RWPE1 (cell line): ENCODE measurements at regions not wholly inside any gene's neighbourhood (a gene's known extent, or its start where the extent isn't known, plus 50 kb on each side); places are given as distances from the start of the nearest gene placed in this dataset.

ENCODE experiments used
- CTCF ChIA-PET: fragments of 350-600 bp; sonication (Branson Sonifier 250); formaldehyde crosslinking; extraction: SDS; loops from one replicate; lab custom pipeline; 2021; lab: Yijun Ruan, JAX
- POLR2A ChIA-PET: fragments of 400-600 bp; formaldehyde crosslinking; extraction: SDS; loops from one replicate; lab custom pipeline; 2020; ENCODE audit warnings: antibody characterized with exemption; ENCODE audit not compliant: low non-redundant PET; lab: Yijun Ruan, JAX
- DNase-seq: peaks from one replicate; pipeline ENCODE4 v3.0.0; 2012; ENCODE audit warnings: low spot score
- H3K27ac ChIP-seq: fragments of 450-650 bp; 2 replicates; pipeline ENCODE4 v1.5.1; 2017
- TF ChIP-seq, protein P1 (sequence below): fragments of 450-650 bp; conservative IDR thresholded peaks from 2 replicates; pipeline ENCODE4 v1.5.1; 2017; ENCODE audit warnings: low read depth, mild to moderate bottlenecking

DNA sequence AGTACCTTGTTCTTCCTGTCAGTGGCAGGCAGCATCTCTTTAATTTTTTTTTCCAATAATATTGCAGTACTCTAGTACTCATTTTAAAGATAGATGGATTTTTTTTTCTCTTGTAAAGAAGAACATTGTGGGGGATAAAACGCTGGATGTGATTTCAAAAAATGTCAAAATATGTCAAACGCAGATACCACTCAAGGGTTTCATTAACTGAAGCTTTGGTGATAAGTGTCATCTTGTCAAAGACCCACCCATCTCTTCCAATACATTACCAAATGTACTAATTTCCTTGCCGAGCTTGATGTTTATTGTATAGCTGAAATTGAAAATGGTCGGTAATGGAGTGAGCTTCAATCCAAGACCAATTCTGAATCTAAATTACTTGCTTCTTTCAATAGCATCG is 332.4 kb upstream of the SOX2 start:
- ChIA-PET POLR2A (no interaction called here), CTCF (interaction anchor here (0.5 to 0.7 kb wide), 2 partner anchors 28 to 314 kb away, joined by 3 read pairs; no protein-coding TSS in a partner anchor)
- H3K27ac ChIP-seq, result no peak overlapping the region
- no peak for DNase-seq
- TF ChIP-seq, protein P1, sequence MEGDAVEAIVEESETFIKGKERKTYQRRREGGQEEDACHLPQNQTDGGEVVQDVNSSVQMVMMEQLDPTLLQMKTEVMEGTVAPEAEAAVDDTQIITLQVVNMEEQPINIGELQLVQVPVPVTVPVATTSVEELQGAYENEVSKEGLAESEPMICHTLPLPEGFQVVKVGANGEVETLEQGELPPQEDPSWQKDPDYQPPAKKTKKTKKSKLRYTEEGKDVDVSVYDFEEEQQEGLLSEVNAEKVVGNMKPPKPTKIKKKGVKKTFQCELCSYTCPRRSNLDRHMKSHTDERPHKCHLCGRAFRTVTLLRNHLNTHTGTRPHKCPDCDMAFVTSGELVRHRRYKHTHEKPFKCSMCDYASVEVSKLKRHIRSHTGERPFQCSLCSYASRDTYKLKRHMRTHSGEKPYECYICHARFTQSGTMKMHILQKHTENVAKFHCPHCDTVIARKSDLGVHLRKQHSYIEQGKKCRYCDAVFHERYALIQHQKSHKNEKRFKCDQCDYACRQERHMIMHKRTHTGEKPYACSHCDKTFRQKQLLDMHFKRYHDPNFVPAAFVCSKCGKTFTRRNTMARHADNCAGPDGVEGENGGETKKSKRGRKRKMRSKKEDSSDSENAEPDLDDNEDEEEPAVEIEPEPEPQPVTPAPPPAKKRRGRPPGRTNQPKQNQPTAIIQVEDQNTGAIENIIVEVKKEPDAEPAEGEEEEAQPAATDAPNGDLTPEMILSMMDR, result no peak

DNA sequence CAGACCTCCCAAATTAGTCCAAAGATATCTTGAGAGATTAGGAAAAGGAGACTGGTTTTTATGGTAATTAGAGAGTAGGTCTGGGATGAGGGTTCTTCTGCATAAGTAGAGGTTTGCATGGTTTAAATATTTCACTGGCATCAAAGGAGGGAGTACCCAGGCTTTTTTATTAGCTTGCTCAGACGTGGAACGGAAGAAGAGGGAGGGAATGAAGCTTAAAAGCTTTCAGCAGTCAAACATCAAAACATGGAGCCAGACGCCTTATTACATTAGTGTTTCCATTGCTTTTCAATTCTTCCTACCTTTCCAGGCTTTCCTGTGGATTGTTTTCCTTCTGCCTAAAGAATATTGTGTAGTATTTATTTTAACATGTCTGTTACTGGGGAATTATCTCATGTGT is 342.1 kb upstream of the SOX2 start:
- POLR2A ChIA-PET, result no interaction called here
- no peak overlapping the region for H3K27ac ChIP-seq
- no peak for DNase-seq
- TF ChIP-seq, protein P1, result no peak
- CTCF ChIA-PET, result interaction anchor here (0.6 to 0.8 kb wide), 3 partner anchors 12 to 194 kb away, joined by 3 to 4 read pairs (median 3); no protein-coding TSS in a partner anchor

DNA sequence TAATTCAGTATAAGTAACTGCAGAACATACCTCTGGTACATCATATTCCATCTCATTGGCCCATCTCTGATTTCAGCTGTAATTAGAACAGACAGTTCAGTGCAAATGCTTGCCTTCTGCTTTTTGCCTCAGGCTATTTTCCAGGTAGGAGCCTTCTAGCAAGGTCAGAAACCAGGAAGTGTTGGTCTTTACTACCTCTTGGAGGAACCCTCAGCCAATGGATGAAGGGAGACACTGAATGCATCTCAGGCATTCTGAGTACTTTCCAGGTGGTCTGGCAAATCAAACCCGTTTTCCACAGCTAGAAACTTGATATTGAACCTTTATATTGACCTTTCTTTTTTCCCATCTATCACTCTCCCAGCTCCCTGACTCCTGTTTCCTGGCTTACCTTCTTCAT is 348.5 kb upstream of the SOX2 start:
- no peak for DNase-seq
- TF ChIP-seq, protein P1, result no peak
- ChIA-PET POLR2A (no interaction called here), CTCF (no interaction called here)
- no peak overlapping the region for H3K27ac ChIP-seq

DNA sequence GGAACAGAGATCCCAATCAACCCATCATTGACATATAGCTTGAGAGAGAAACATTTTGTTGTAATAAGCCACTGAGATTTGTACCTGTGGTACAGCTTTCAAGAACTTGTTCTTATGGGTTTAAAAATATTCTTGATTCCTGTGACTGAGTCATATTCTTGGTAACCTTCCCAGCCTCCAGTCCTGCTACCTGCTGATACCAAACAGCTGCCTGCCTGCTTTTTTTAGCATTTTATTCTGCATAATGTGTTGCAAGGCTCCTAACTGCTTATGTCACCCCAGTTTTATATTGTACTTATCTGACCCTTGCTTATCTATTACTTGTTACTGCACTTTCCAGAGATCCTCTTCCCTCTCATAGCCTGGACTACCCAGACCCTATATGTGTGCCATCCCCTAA is 349.3 kb upstream of the SOX2 start:
- ChIA-PET CTCF (no interaction called here), POLR2A (no interaction called here)
- no peak for DNase-seq
- no peak overlapping the region for H3K27ac ChIP-seq
- TF ChIP-seq, protein P1, result no peak

DNA sequence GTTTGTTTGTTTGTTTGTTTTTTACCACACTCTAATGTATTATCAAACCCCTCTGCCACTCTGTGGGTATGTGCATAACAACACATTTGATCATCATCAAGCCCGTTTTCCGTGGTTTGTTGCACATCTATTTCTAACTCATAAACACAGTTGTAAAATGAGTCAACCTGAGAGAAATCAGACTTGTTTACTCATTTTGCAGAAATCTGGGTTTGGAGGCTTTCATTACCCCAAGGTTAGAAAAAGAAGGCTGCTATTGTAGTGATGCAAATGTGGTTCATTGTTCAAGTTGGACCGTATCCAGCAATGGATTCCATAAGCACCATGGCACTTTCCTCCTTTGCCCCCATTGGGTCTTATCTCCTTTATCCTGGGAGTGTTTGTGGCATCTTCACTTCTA is 353.2 kb upstream of the SOX2 start:
- TF ChIP-seq, protein P1, result no peak
- ChIA-PET POLR2A (no interaction called here), CTCF (no interaction called here)
- DNase-seq, result no peak
- no peak overlapping the region for H3K27ac ChIP-seq

DNA sequence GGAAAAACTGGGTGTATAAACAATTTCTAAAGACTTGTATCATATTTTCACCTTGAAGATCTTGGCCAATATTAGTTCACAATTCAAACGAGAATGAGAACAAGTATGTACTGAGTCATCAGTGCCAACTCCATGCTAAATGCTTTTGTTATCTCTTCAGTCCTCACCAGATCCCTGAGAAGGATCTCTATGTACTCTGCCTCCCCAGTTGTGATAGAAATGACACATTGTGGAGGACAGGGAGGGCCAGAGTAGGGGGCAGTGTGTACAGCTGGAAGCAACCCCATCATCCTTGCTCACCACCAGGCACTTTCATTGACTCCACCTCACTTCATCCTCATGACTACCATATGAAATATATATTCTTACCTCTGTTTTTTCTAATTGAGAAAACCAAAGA is 353.7 kb upstream of the SOX2 start:
- H3K27ac ChIP-seq, result no peak overlapping the region
- no peak for DNase-seq
- ChIA-PET CTCF (no interaction called here), POLR2A (no interaction called here)
- TF ChIP-seq, protein P1, result no peak
